ENCODE measurements at regions not wholly inside any gene's neighbourhood (a gene's known extent, or its start where the extent isn't known, plus 50 kb on each side); places are given as distances from the start of the nearest gene placed in this dataset.

DNA sequence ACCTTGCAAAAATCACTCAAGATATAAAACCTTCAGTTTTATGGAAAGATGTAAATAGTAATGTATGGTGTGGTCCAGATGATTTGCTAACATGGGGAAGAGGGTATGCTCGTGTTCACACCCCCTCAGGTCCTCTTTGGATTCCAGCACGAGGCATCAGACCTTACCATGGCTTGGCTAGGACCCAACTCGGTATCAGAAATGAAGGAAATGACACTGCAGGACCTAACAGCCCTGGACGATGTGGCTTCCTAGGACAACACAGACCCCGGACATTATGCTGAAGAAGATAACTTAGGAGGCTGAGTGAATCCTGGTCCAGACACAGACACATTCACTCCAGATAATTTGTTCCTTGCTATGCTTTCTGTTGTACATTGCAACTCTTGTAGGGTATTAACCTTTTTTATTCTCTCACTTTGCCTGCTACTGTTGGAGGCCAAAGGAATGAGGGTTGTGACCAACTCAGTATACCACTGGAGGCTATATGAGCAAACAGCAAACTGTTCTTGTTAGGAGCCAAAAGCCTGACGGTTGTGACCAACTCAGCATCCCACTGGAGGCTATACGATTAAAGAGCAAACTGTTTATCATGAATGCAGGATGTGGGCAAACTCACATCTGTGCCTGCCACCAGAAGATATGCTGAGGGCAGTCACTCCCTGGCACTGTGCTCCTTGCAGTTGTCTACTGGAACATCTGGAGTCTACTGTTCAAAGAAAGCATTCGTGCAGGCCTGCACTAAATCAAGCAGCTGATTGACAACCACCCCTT is 121.7 kb downstream of the ZNF429 start (continued):
- TF ChIP-seq, protein P1, sequence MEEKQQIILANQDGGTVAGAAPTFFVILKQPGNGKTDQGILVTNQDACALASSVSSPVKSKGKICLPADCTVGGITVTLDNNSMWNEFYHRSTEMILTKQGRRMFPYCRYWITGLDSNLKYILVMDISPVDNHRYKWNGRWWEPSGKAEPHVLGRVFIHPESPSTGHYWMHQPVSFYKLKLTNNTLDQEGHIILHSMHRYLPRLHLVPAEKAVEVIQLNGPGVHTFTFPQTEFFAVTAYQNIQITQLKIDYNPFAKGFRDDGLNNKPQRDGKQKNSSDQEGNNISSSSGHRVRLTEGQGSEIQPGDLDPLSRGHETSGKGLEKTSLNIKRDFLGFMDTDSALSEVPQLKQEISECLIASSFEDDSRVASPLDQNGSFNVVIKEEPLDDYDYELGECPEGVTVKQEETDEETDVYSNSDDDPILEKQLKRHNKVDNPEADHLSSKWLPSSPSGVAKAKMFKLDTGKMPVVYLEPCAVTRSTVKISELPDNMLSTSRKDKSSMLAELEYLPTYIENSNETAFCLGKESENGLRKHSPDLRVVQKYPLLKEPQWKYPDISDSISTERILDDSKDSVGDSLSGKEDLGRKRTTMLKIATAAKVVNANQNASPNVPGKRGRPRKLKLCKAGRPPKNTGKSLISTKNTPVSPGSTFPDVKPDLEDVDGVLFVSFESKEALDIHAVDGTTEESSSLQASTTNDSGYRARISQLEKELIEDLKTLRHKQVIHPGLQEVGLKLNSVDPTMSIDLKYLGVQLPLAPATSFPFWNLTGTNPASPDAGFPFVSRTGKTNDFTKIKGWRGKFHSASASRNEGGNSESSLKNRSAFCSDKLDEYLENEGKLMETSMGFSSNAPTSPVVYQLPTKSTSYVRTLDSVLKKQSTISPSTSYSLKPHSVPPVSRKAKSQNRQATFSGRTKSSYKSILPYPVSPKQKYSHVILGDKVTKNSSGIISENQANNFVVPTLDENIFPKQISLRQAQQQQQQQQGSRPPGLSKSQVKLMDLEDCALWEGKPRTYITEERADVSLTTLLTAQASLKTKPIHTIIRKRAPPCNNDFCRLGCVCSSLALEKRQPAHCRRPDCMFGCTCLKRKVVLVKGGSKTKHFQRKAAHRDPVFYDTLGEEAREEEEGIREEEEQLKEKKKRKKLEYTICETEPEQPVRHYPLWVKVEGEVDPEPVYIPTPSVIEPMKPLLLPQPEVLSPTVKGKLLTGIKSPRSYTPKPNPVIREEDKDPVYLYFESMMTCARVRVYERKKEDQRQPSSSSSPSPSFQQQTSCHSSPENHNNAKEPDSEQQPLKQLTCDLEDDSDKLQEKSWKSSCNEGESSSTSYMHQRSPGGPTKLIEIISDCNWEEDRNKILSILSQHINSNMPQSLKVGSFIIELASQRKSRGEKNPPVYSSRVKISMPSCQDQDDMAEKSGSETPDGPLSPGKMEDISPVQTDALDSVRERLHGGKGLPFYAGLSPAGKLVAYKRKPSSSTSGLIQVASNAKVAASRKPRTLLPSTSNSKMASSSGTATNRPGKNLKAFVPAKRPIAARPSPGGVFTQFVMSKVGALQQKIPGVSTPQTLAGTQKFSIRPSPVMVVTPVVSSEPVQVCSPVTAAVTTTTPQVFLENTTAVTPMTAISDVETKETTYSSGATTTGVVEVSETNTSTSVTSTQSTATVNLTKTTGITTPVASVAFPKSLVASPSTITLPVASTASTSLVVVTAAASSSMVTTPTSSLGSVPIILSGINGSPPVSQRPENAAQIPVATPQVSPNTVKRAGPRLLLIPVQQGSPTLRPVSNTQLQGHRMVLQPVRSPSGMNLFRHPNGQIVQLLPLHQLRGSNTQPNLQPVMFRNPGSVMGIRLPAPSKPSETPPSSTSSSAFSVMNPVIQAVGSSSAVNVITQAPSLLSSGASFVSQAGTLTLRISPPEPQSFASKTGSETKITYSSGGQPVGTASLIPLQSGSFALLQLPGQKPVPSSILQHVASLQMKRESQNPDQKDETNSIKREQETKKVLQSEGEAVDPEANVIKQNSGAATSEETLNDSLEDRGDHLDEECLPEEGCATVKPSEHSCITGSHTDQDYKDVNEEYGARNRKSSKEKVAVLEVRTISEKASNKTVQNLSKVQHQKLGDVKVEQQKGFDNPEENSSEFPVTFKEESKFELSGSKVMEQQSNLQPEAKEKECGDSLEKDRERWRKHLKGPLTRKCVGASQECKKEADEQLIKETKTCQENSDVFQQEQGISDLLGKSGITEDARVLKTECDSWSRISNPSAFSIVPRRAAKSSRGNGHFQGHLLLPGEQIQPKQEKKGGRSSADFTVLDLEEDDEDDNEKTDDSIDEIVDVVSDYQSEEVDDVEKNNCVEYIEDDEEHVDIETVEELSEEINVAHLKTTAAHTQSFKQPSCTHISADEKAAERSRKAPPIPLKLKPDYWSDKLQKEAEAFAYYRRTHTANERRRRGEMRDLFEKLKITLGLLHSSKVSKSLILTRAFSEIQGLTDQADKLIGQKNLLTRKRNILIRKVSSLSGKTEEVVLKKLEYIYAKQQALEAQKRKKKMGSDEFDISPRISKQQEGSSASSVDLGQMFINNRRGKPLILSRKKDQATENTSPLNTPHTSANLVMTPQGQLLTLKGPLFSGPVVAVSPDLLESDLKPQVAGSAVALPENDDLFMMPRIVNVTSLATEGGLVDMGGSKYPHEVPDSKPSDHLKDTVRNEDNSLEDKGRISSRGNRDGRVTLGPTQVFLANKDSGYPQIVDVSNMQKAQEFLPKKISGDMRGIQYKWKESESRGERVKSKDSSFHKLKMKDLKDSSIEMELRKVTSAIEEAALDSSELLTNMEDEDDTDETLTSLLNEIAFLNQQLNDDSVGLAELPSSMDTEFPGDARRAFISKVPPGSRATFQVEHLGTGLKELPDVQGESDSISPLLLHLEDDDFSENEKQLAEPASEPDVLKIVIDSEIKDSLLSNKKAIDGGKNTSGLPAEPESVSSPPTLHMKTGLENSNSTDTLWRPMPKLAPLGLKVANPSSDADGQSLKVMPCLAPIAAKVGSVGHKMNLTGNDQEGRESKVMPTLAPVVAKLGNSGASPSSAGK (IDR thresholded peaks at IDR 0.05), result peak; percentile 77
- TF ChIP-seq, protein P2, sequence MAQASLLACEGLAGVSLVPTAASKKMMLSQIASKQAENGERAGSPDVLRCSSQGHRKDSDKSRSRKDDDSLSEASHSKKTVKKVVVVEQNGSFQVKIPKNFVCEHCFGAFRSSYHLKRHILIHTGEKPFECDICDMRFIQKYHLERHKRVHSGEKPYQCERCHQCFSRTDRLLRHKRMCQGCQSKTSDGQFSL (CRISPR knock-in tag; IDR thresholded peaks at IDR 0.05), result no peak
- TF ChIP-seq, protein P2 (tag; IDR thresholded peaks at IDR 0.05), result no peak
- TF ChIP-seq NEUROD1 (IDR thresholded peaks at IDR 0.05; ENCODE audit: borderline replicate concordance, low read depth, low read length, partially characterized antibody) (no peak), RBM22 (IDR thresholded peaks at IDR 0.05; ENCODE audit: low read depth, low read length, poor library complexity, severe bottlenecking) (no peak), ETV1 (tag; conservative IDR thresholded peaks at IDR 0.05; ENCODE audit: low read depth) (0 out of 2 replicates have a peak, but pooled peaks have one; percentile 30), CBFA2T3 (IDR thresholded peaks at IDR 0.05) (peak; percentile 84), MAFF (IDR thresholded peaks at IDR 0.05; ENCODE audit: low read length) (no peak), ZKSCAN8 (CRISPR knock-in tag; IDR thresholded peaks at IDR 0.05) (peak; percentile 65; the same call in 1 of the 2 replicates), ZNF197 (CRISPR knock-in tag; IDR thresholded peaks at IDR 0.05; ENCODE audit: low read depth) (no peak)
- TF ChIP-seq, protein P3, sequence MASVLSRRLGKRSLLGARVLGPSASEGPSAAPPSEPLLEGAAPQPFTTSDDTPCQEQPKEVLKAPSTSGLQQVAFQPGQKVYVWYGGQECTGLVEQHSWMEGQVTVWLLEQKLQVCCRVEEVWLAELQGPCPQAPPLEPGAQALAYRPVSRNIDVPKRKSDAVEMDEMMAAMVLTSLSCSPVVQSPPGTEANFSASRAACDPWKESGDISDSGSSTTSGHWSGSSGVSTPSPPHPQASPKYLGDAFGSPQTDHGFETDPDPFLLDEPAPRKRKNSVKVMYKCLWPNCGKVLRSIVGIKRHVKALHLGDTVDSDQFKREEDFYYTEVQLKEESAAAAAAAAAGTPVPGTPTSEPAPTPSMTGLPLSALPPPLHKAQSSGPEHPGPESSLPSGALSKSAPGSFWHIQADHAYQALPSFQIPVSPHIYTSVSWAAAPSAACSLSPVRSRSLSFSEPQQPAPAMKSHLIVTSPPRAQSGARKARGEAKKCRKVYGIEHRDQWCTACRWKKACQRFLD (CRISPR knock-in tag; IDR thresholded peaks at IDR 0.05), result peak; percentile 66
- TF ChIP-seq, protein P4, sequence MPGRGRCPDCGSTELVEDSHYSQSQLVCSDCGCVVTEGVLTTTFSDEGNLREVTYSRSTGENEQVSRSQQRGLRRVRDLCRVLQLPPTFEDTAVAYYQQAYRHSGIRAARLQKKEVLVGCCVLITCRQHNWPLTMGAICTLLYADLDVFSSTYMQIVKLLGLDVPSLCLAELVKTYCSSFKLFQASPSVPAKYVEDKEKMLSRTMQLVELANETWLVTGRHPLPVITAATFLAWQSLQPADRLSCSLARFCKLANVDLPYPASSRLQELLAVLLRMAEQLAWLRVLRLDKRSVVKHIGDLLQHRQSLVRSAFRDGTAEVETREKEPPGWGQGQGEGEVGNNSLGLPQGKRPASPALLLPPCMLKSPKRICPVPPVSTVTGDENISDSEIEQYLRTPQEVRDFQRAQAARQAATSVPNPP (IDR thresholded peaks at IDR 0.05; ENCODE audit: borderline replicate concordance, insufficient read depth, insufficient read length), result no peak

All from K562 (cell line).